HepG2 (cell line): ENCODE measurements at regions not wholly inside any gene's neighbourhood (a gene's known extent, or its start where the extent isn't known, plus 50 kb on each side); places are given as distances from the start of the nearest gene placed in this dataset.

Experiments
- ATAC-seq: fragments of 200-7000 bp; cut with Tn5 transposase; 3 replicates; pipeline ENCODE4 v1.9.1; 2020; ENCODE audit warnings: mild to moderate bottlenecking, moderate library complexity
- BruUV-seq: library from RNA; stranded (reverse); fragments of 400-500 nt; replicated peaks from 2 replicates; lab custom pipeline; 2021; lab: Mats Ljungman, UMichigan
- CTCF ChIA-PET: fragments of 300-600 bp; formaldehyde crosslinking; extraction: SDS; loops from one replicate; lab custom pipeline; 2021; ENCODE audit warnings: low total read pairs, inconsistent platforms, low intra/inter-chr PET ratio; lab: Yijun Ruan, JAX
- POLR2A ChIA-PET: fragments of 350-600 bp; sonication (Branson Sonifier 250); formaldehyde crosslinking; loops from one replicate; lab custom pipeline; 2020; ENCODE audit warnings: antibody characterized with exemption, inconsistent platforms; lab: Yijun Ruan, JAX
- DNase-seq: peaks from one replicate; pipeline ENCODE4 v3.0.0-alpha.2; 2015; ENCODE audit warnings: low spot score
- FAIRE-seq: peaks from 3 replicates; lab custom pipeline; 2011; peaks lifted over from hg19 to GRCh38; lab: Jason Lieb, UNC
- H2AFZ ChIP-seq: one replicate; pipeline ENCODE4 v1.6.1; 2011; ENCODE audit warnings: low read length, inconsistent platforms
- H3K27ac ChIP-seq: fragments of 300-600 bp; 3 replicates; pipeline ENCODE4 v1.8.0; 2011; ENCODE audit warnings: mixed run types, mild to moderate bottlenecking, mixed read lengths, low read length, inconsistent platforms; ENCODE audit not compliant: insufficient read depth; ENCODE audit errors: extremely low read length
- H3K27me3 ChIP-seq, 2 experiments: fragments of 200-600 bp in 1 of 2; 2 replicates in 1 of 2; 3 replicates in 1 of 2; pipeline versions ENCODE4 v1.6.0 to v1.8.0; 2011; ENCODE audit warnings: low read length in 2 of 2, mild to moderate bottlenecking in 2 of 2, moderate library complexity in 2 of 2, inconsistent platforms in 1 of 2; ENCODE audit not compliant: insufficient read depth in 2 of 2, control insufficient read depth in 1 of 2
- H3K36me3 ChIP-seq, 2 experiments: fragments of 200-600 bp in 1 of 2; replicated peaks in 1 of 2; 2 replicates in 1 of 2; 3 replicates in 1 of 2; pipeline versions ENCODE4 v1.5.1 to v1.8.0; 2011; ENCODE audit warnings: low read length in 2 of 2, inconsistent platforms in 1 of 2; ENCODE audit not compliant: insufficient read depth in 2 of 2, control insufficient read depth in 1 of 2
- H3K4me1 ChIP-seq: 2 replicates; pipeline ENCODE4 v1.5.1; 2012; ENCODE audit warnings: low read length, inconsistent platforms; ENCODE audit not compliant: insufficient read depth
- H3K4me2 ChIP-seq: 2 replicates; pipeline ENCODE4 v1.6.0; 2011; ENCODE audit warnings: low read depth, low read length, inconsistent platforms
- H3K4me3 ChIP-seq, 3 experiments: fragments of 200-600 bp in 1 of 3; sonication (generic), shearing (Covaris generic) in 1 of 3; replicated peaks in 1 of 3; 2 replicates each; pipeline ENCODE4 v1.5.1; 2011 to 2016; ENCODE audit warnings: low read length in 3 of 3, inconsistent platforms in 2 of 3, low read depth in 2 of 3, mild to moderate bottlenecking in 2 of 3, control low read depth in 1 of 3, mixed read lengths in 1 of 3; ENCODE audit not compliant: insufficient read depth in 1 of 3
- H3K79me2 ChIP-seq: one replicate; pipeline ENCODE4 v1.6.1; 2011; ENCODE audit warnings: low read length, inconsistent platforms; ENCODE audit not compliant: insufficient read depth
- H3K9ac ChIP-seq: 2 replicates; pipeline ENCODE4 v1.6.0; 2011; ENCODE audit warnings: mild to moderate bottlenecking, low read depth, low read length, inconsistent platforms; ENCODE audit not compliant: insufficient read depth
- H3K9me3 ChIP-seq: 2 replicates; pipeline ENCODE4 v1.5.1; 2012; ENCODE audit warnings: mild to moderate bottlenecking, low read length
- H4K20me1 ChIP-seq: 2 replicates; pipeline ENCODE4 v1.6.0; 2011; ENCODE audit warnings: inconsistent platforms, mild to moderate bottlenecking, low read length, moderate library complexity; ENCODE audit not compliant: insufficient read depth
- EZH2 ChIP-seq: conservative IDR thresholded peaks from 2 replicates; pipeline ENCODE4 v1.6.1; 2012; ENCODE audit warnings: mild to moderate bottlenecking, low read depth, low read length, moderate library complexity
- HNF1B ChIP-seq: sonication (generic); formaldehyde crosslinking; IDR thresholded peaks from 2 replicates; pipeline ENCODE4 v1.5.1; 2020; ENCODE audit warnings: mild to moderate bottlenecking, moderate library complexity, missing genetic modification reagents
- NR3C1 ChIP-seq: sonication (generic); formaldehyde crosslinking; IDR thresholded peaks from 2 replicates; pipeline ENCODE4 v1.4.0; 2020; ENCODE audit warnings: missing genetic modification reagents
- PRMT3 ChIP-seq: sonication (generic); formaldehyde crosslinking; IDR thresholded peaks from 2 replicates; pipeline ENCODE4 v1.8.1; 2022; ENCODE audit warnings: low read depth, mild to moderate bottlenecking, moderate library complexity, missing genetic modification reagents, borderline replicate concordance
- SCMH1 ChIP-seq: sonication (generic); formaldehyde crosslinking; IDR thresholded peaks from 2 replicates; pipeline ENCODE4 v1.9.0; 2021; ENCODE audit warnings: missing genetic modification reagents, mild to moderate bottlenecking, borderline replicate concordance
- SKI ChIP-seq: fragments of 450-650 bp; IDR thresholded peaks from one replicate; pipeline ENCODE4 v1.6.1; 2018; ENCODE audit warnings: mild to moderate bottlenecking; ENCODE audit not compliant: partially characterized antibody
- SNRNP70 ChIP-seq: fragments of 200-400 bp; formaldehyde crosslinking; IDR thresholded peaks from 2 replicates; pipeline ENCODE4 v1.6.1; 2017; ENCODE audit warnings: mild to moderate bottlenecking, low read depth, low read length, moderate library complexity
- SRY ChIP-seq: sonication (generic); formaldehyde crosslinking; IDR thresholded peaks from 2 replicates; pipeline ENCODE4 v1.8.0; 2022; ENCODE audit warnings: mild to moderate bottlenecking, missing genetic modification reagents
- TEAD2 ChIP-seq: sonication (generic); formaldehyde crosslinking; IDR thresholded peaks from 2 replicates; pipeline ENCODE4 v1.9.0; 2021; ENCODE audit warnings: missing genetic modification reagents
- WIZ ChIP-seq: sonication (generic); formaldehyde crosslinking; IDR thresholded peaks from 2 replicates; pipeline ENCODE4 v1.5.1; 2020; ENCODE audit warnings: mild to moderate bottlenecking, missing genetic modification reagents
- ZNF136 ChIP-seq: sonication (generic); formaldehyde crosslinking; IDR thresholded peaks from 2 replicates; pipeline ENCODE4 v1.8.1; 2022; ENCODE audit warnings: low read depth, mild to moderate bottlenecking, moderate library complexity, missing genetic modification reagents
- ZNF235 ChIP-seq: sonication (generic); formaldehyde crosslinking; IDR thresholded peaks from 2 replicates; pipeline ENCODE4 v1.8.1; 2023; ENCODE audit warnings: mild to moderate bottlenecking, missing genetic modification reagents, borderline replicate concordance
- ZNF496 ChIP-seq: sonication (generic); formaldehyde crosslinking; IDR thresholded peaks from 2 replicates; pipeline ENCODE4 v1.8.1; 2023; ENCODE audit warnings: mild to moderate bottlenecking, moderate library complexity, missing genetic modification reagents; ENCODE audit not compliant: insufficient replicate concordance
- ZNF513 ChIP-seq: sonication (generic); formaldehyde crosslinking; conservative IDR thresholded peaks from 2 replicates; pipeline ENCODE4 v1.5.0; 2020; ENCODE audit warnings: missing genetic modification reagents
- ZNF580 ChIP-seq: IDR thresholded peaks from 2 replicates; pipeline ENCODE4 v1.6.1; 2016; ENCODE audit warnings: low read depth, borderline replicate concordance
- ZNF879 ChIP-seq: sonication (generic); formaldehyde crosslinking; IDR thresholded peaks from 2 replicates; pipeline ENCODE4 v1.8.1; 2023; ENCODE audit warnings: missing genetic modification reagents
- WGBS: methylation state at CpG from one replicate; pipeline ENCODE4 v1.1.6; 2017; ENCODE audit warnings: low lambda C conversion rate; 5-methylcytosine and 5-hydroxymethylcytosine counted together
- in situ Hi-C: cut with HindIII; loops from 2 replicates; pipeline ENCODE4 v1.10.0; 2017; ENCODE audit warnings: low pct_unique_long_range_greater_than_20kb; ENCODE audit not compliant: extremely low pct_ligation_motif_present
- intact Hi-C: fragments of 100-400 bp; cut with micrococcal nuclease; formaldehyde crosslinking; loops from one replicate; pipeline ENCODE4 v1.10.0; 2022; ENCODE audit not compliant: unreplicated experiment

- POLR2A ChIA-PET: no interaction called here
- no peak for DNase-seq
- no peaks in the 10 kb centered on the region for H3K36me3 ChIP-seq
- no peak overlapping the region for H3K4me3 ChIP-seq
- H3K27ac ChIP-seq: no peak overlapping the region
- in situ Hi-C loops (no loop called here), intact Hi-C loops (no loop called here)
- no peaks in the 10 kb centered on the region for H3K79me2 ChIP-seq
- WGBS: 32% methylated on average over 8 of the region's 9 CpGs
- H3K9me3 ChIP-seq: no peaks in the 10 kb centered on the region
- FAIRE-seq: no peak
- no peak for ATAC-seq
- BruUV-seq: no TSS peak
- TF ChIP-seq EZH2: no peak
- H2AFZ ChIP-seq: no peak overlapping the region
- no peaks in the 10 kb centered on the region; a peak in 1 of 5 replicates for H3K27me3 ChIP-seq
- CTCF ChIA-PET: no interaction called here
- no peak overlapping the region for H3K4me2 ChIP-seq
- H4K20me1 ChIP-seq: no peaks in the 10 kb centered on the region
- no peaks in the 10 kb centered on the region for H3K4me1 ChIP-seq
- H3K9ac ChIP-seq: no peak overlapping the region
These were observed 138.1 kb upstream of the ATP10A start for GRCh38 chr15:26001201-26001600.

- Histone ChIP-seq H3K36me3 (no peaks in the 10 kb centered on the region), H3K4me2 (no peak overlapping the region), H3K27ac (no peak overlapping the region), H3K9ac (no peak overlapping the region), H3K4me3 (no peak overlapping the region), H3K27me3 (no peaks in the 10 kb centered on the region), H3K79me2 (no peaks in the 10 kb centered on the region), H2AFZ (no peak overlapping the region), H3K9me3 (no peaks in the 10 kb centered on the region), H3K4me1 (no peaks in the 10 kb centered on the region), H4K20me1 (no peaks in the 10 kb centered on the region)
- ChIA-PET POLR2A (no interaction called here), CTCF (no interaction called here)
- intact Hi-C loops: no loop called here
- no peak for FAIRE-seq
- no peak for TF ChIP-seq EZH2
- no peak for TF ChIP-seq ZNF235 (CRISPR knock-in tag)
- TF ChIP-seq NR3C1 (CRISPR knock-in tag): no peak
- TF ChIP-seq SNRNP70: no peak
- TF ChIP-seq ZNF136: no peak
- TF ChIP-seq SKI: no peak
- TF ChIP-seq ZNF879 (CRISPR knock-in tag): no peak
- no peak for TF ChIP-seq ZNF513
- TF ChIP-seq SRY (CRISPR knock-in tag): no peak
- TF ChIP-seq TEAD2: no peak
- no peak for TF ChIP-seq HNF1B
- TF ChIP-seq ZNF580 (CRISPR knock-in tag): no peak
- TF ChIP-seq PRMT3 (CRISPR knock-in tag): no peak
- TF ChIP-seq ZNF496 (CRISPR knock-in tag): no peak
- TF ChIP-seq SCMH1: no peak
- TF ChIP-seq WIZ (CRISPR knock-in tag): no peak
- in situ Hi-C loops: no loop called here
- 0% methylated on average over 1 of the region's 1 CpG for WGBS
- DNase-seq: no peak
- no TSS peak for BruUV-seq
- no peak for ATAC-seq
These were observed 130.4 kb upstream of the ATP10A start for GRCh38 chr15:25993506-25993905.
